Middle frontal gyrus (tissue), 1 donor: ENCODE measurements at regions not wholly inside any gene's neighbourhood (a gene's known extent, or its start where the extent isn't known, plus 50 kb on each side); places are given as distances from the start of the nearest gene placed in this dataset.

Experiments used
- DNase-seq: peaks from one replicate; pipeline ENCODE4 v3.0.0-alpha.2; 2015; ENCODE audit warnings: low spot score; ENCODE audit errors: extremely low spot score

DNA sequence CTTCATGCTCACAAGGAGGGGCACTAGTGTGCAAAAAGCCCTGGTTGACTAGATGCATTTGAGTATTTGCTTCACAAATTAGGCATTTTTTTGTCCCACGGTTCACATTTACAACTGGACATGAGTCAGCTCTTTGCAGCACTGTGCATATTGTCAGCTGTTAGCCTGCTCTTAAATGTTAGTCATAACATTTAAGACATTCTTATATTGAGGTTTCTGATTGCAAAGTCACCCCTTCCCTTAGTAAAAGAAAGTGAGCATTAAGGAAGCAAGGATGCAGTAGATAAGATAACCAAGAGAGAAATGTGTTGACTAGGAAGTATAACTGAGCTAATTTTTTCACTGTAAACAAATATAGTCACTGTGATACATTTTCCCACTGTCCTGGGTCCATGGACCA lies 132.6 kb upstream of the CTTNBP2NL start:
- DNase-seq: no peak

DNA sequence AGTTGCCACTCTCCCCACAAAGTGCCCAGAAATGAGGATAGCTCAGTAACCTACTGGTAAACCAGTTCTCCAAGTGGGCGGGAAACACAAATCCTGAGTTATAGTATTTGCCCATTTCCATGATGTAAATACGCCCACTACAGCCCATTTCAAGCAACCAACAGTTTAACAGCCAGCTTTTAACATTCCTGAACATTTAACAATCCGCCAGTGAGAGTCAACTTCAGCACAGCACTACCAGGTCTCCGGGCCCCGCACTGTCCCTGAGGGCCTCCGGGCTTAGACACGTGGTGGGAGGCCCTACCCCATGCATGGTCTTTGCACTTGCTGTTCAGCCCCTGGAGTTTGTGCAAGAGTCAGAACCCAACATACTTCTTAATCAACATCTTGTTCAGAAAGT lies 132.0 kb upstream of the CTTNBP2NL start:
- no peak for DNase-seq

DNA sequence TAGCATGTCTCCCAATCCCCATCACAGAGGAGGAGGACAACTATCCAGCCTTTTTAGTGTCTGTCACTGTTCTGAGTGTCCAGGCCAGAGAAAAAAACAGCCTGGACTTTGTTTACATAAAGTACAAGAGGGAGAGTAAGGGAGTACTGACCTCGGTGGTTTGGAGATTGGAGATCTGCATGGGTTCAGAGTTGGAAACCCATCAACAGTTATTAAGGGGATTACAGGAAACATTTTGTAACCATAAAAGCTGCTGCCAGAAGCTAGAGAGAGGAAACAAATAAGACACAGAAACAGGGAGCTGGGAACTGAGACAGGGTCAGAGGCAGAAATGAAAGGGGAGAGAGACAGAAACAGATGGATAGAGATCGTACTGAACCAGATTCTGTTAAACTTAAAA lies 131.5 kb upstream of the CTTNBP2NL start:
- DNase-seq: no peak

DNA sequence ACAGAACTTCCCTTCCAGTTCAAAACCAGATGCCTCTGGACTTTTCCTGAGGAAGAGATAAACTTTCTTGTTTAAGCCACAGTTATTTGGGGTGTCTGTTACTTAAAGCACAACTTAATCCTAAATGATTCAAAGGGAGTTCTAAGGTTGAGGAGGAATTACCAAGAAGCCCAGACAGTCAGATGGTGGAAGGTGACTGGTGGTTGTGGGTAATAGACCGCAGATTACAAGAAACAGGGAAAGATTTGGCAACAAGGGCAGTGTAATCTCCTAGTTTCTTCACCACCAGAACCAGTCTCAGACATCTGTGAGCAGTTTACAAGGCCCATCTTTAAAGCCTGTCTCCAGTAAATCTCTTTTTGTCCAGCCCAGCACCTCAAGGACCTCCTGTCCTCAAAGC lies 130.1 kb upstream of the CTTNBP2NL start:
- DNase-seq: no peak

DNA sequence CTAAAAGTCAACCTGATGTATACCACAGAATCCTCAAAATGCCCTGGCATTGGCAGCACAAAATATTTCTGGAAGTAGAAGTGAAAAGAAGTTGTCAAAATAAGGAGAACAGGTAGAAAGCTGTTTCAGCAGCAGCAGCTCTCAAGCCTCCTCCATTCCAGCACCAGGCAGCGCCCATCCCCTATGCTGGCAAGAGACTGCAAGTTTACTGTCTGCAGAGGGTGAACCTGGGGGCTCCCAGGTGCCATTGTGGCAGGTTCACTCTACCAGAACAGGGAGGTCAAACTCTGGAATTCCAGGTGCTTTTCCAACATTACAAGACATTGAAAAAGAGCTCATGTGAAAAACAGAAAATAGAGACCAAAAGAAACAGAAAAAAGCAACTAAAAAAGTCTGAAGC lies 128.8 kb upstream of the CTTNBP2NL start:
- no peak for DNase-seq

DNA sequence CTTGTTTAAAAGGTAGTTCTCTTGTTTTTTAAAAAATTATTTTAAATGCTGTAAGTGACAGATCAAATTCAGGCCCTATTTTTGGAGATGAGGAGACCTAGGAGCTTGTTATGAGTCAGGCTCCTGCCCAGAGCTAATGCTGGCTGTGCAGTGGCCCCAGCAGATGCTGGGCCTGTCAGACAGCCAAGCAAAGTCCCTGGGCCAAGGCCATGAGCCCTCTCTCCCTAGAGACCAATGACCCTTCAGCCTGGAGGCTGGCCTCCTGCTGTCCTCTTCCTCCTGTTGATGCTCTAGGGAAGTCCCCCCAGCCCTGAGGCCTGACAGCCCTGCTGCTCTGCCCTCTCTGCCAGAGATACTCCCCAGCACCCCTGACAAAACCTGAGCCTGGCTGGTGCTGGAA lies 128.1 kb upstream of the CTTNBP2NL start:
- no peak for DNase-seq

DNA sequence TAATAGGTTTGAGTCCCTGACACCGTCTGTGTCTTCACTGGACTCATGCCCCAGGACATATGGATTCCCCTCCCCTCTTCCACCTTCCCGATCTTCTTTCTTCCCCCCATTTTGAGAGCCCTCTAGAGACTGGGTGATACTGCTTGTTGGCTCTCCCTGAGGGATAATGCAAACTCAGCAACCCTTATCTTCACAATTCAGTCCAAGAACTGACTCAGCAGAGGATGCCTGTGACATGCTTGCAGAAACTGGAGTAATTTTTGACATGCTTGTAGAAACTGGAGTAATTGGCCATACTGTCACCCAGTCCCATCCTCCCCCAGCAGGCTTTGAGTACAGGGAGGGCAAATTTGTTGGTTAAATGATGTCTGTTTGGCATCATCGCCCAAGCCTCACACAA lies 127.6 kb upstream of the CTTNBP2NL start:
- DNase-seq: no peak

DNA sequence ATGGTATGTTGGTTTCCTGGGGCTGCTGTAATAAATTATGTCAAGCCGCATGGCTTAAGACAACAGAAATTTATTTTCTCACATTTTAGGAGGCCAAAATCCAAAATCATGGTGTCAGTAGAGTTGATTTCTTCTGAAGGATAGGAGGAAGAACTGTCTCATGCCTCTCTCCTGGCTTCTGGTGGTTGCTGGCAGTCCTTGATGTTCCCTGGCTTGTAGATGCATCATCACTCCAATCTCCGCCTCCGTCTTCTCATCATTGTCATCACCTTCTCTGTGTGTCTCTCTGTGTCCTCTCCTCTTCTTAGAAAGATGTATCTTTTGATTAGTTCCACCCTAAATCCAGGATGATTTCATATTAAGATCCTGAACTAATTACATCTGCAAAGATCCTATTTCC lies 124.7 kb upstream of the CTTNBP2NL start:
- peak; percentile 22 for DNase-seq

DNA sequence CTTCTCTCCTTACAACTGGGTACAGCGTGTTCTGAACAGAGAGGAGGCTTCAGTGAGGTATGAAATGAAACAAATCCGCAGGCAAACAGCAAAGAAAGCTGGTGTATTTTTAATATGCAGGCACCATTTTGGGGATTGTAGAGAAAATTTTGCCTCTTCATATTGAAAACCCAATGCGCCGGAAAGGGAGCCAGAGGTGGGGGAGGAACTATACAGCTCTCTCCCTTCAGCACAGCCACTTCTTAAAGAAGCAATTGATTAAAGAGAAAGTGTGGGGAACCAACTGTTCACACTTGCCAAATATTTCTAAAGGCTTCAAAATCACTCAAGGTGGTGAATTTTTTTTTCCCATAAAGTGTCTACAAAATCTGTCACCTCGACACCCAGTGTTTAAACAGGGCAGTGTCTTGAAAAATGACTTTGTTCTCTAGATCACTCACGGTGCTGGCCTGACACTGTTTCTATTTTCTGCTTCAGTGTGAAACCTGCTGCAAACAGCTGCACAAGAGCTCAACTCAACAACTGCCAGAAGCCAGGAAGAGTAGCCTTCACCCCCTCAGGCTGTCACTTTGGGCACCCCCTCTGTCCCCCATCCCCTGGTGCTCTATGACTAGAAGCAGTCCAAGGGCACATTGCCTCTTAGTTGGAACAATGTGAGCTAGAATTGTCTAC lies 123.8 kb upstream of the CTTNBP2NL start:
- DNase-seq: peak; percentile 36

DNA sequence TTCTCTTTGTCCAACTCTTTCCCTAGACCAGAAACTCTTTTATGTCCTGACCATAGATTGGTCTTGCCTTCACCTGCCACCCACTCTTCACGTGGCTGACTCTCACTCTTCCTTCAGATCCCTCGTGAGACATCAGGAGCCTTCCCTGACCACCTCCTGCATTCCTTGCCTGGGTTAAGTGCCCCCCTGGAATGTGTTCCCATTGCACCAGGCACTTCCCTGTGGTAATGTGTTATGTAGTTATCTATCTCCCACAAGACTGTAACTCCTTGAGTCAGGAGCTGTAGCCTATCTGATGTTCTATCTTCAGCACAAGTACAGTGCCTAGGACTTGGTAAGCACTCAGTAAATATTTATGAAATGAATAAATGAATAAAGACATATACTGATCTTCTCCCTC lies 111.2 kb upstream of the CTTNBP2NL start:
- DNase-seq: no peak

DNA sequence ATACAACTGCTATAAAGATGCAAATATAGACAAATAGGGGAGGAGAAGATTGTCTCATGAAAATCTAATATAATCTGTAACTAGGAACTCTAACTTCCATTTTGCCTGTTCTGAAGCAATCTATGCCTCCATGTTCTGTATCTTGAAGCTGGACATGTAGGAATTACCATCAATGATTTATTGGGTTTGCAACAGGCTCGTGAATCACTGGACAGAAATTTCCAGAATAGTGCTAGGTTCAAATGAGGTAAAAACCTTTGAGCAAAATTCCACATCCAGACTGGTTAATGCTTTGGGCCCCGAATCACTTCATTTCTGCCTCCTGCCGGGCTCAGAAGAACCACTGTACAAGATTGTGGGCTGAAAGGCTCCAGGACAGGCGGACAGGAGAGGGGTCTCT lies 110.7 kb upstream of the CTTNBP2NL start:
- no peak for DNase-seq

DNA sequence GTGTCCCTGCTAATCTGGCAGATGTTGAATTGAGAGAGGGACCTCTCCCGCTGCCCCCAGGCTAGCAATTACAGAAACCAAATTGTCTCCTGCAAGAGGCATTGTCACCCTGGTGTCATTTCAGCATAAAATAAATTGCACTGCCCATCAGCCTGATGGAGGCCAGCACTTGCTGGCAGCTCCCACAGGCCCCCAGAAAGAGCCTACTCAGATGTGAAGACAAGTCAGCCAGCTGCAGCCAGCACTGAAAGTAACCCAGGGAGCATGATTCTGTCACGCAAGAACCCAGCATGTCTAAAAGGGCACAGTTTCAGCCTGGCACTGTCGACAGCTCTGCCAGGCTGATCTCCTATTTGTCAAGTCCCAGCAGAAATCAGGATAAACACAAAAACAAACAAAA lies 110.3 kb upstream of the CTTNBP2NL start:
- DNase-seq: no peak

DNA sequence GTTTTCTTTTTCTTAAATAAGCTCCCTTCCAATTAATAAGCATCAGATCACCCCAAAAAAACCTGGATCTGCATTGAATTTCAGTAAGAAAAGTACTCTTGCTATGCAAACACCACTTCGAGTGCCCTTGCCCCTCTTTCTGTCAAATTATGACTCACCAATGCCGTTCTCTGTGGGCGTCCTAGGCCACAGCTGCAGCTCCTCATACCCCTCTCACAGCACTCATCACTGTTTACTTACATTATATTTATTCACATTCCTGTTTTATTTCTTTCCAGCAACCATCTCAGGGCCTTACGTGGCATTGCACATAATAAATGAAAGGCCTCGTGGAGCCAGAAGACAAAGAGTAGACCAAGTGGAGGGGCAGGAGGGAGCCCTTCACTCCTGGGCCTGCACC lies 99.1 kb upstream of the CTTNBP2NL start:
- no peak for DNase-seq

DNA sequence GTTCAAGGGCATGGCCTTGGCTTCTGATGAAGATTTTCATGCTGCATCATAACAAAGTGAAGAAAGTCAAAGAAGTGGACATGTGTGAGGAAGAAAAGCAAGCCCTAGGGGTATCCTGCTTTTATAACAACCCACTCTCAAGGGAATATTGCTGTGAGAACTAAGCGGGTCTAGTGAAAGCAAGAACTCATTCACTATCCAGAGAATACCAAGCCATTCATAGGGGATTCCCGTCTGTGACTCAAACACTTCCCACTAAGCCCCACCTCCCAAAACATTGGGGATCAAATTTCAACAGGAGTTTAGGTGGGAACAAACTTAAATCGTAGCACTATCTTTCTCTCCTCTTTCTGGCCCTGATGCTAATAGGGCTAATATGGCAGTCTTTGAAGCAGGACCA lies 98.5 kb upstream of the CTTNBP2NL start:
- DNase-seq: no peak

DNA sequence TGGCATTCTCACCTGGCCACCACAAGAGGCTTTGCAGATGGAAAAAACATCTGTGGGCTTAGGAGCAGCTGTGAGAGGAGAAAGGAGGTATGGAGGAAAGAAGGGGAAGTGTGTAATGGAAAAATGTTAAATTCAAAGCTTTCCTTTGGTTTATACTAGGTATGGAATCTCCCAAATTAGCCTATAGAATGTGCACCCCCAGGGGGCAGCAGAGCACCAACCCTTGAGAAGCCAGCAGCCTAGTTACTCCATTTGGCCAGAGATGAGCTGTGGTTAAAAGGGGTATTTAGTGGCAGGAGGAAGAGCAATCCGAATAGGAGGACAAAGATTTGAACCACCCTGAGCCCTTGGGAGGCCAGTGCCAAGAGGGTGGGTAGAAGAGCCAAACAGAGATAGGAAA lies 97.5 kb upstream of the CTTNBP2NL start:
- no peak for DNase-seq

DNA sequence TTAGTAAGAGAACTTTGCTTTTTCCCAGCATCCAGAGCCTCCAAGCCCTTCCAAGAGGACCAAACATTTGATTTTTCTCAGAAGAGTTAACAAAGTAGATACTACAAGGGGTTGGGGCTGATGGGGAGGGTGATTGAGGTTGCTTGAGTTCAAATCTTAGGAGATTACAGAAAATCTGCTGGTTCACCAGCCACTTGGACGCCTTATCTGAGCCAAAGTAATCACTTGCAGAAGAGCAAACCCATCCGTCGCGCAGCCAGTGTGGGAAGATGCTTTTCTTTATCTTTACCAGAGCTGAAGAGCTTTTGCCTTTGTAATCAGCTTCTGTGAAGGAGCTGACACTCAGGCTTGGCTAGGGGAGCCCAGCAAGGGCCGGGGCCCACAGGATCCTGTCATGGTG lies 91.9 kb upstream of the CTTNBP2NL start:
- DNase-seq: no peak

DNA sequence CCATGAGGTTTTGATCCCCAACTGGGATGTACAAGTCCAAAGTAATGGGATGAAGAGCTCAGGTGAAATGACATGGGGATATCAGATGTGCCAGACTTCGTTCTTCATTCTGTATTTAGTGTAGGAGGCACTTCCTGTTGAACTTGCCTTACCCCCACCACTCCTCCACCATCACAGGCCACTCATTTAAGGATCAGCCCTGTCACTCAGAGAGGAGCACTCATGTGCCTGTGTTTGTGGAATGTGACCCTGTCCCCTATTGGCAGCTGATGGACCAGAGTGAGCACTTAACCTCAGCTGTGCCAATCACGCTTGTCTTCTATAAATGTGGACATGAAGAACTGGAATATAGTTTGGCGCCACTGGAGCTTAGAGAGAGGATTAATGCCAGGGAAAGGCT lies 91.4 kb upstream of the CTTNBP2NL start:
- no peak for DNase-seq

DNA sequence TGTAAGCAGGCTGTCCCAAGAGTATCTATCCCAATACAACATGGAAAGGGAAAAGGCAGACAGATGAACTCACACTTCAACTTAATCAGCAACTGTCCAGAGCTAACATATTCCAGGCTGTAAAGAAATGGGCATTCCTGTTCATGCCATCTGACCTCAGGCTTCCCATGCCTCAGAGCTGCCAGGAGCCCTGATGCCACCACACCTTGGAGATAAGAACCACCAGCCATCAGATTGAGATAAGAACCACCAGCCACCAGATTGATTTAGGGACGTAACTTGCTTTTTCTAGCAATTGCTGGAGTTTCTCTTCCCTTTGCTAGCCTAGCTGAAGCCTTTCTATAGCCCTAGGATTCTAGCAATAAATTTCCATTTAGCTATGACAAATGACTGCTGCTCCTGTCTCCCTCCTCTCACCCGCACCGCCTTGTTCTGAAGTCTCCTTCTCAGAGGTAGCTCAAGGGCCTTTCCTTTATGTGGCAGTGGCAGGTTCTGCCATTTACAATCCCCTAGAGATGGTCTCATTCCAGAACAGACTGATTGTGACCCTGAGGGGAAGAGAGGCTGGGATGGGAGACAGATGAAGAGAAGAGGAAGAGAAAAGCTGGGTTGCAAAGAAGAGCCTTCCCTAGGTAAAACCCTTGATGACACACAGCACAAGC lies 88.0 kb upstream of the CTTNBP2NL start:
- DNase-seq: no peak

DNA sequence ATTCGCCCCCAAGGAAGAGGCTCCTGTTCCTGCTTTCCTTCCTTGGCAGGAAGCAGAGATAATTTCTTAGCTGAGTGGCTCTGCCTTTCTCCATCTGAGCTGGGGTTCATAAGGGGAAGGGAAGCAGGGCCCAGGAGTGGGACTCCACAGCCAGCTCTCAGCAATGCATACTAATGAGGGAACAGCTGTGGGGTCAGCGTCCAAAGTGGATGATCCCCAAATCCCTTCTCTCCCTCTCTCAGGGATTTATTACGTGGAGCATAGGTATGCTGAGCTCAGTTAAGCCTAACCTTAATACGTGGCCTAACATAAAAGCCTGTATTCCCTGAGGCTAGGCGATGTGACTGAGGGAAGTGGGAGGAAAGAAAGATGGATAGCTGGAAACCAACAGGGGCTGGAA lies 87.3 kb upstream of the CTTNBP2NL start:
- DNase-seq: no peak

DNA sequence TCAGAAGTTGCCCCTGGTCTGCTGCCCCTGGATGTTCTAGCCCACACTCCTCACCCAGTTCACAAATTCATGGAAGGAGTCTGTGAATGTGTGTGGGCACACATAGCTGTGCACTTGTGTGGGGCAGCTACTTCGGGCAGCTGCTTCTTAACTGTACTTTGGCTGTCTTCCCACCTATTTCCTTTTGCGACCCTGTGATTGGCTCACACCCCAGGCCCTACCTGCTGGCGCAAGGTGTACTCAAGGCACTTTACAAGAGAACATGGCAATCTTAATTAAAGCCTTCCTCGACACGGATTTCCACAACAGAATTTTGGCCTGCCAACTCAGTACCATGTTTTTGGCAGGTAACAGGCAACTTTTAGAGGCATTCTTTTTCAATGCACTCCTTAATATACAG lies 86.5 kb upstream of the CTTNBP2NL start:
- DNase-seq: no peak

DNA sequence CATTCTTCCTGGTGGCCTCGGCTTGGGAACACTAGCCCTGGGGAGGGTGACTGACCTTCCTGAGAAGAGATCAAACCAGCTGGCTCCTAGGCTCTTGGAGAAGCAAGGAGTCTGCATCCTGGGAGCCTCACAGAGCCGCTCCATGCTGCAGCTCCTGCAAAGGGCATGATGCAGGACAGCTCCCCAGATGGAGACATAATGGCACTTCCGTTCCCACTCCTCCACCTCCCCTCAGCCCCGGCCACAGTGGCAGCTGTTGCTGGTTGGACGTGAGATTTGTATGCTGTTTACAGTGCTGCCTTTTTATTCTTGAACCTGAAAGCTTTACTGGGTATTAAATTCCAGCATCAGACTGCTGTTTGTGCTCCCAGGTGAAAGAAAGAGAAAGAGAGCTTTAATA lies 83.7 kb upstream of the CTTNBP2NL start:
- DNase-seq: no peak

DNA sequence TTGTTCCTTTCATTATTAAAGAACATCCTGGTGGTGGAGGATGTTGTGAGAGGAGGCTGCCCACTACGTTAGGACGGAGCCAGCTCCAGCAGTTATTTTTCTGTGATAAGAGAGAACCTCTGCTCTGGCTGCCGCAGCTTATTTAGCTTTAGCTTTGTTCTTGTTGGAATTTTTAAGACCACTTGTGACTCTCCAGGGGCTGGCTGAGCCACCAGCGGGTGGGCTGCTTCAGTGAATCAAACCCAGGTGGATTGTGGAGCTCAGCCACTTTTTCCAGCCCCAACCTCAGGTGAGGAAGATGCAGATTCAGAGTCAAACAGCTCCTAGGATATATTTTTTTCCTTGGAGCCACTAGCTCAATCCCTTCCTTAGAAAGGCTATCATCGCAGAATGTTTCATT lies 83.1 kb upstream of the CTTNBP2NL start:
- no peak for DNase-seq

DNA sequence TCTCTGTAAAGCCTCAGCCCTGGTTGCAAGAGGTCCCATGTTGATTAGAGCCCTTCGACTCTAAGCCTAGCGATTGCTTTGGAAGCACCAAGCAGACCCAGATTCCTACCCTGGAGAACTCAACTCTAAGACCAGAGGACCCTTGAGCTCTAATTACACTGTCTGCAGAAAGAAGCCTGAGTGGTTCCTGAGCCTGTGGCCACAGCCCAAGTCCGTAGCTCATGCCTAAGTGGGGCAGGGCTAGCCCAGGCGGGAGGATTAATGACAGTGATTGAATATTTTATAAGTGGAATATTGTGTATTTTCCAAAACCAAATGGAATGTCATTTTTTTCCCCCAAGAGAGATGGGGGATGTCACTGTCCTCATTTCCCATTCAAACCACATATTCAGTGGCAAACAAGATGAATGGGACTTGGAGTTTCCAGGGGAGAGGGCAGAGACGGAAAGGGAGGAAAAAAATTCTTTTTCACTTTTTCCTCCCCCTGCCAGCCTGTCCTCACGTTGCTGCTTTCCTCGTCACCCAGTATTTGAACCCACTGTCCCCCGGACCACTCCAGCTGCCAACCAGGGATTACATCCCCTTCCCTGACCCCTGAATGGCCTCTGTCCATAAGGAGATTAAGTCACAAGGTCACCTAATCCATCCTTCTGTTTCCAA lies 79.6 kb upstream of the CTTNBP2NL start:
- DNase-seq: no peak
